ENCODE measurements at regions not wholly inside any gene's neighbourhood (a gene's known extent, or its start where the extent isn't known, plus 50 kb on each side); places are given as distances from the start of the nearest gene placed in this dataset.

- ChIA-PET CTCF (no interaction called here), POLR2A (no interaction called here)
- TF ChIP-seq, protein P1, sequence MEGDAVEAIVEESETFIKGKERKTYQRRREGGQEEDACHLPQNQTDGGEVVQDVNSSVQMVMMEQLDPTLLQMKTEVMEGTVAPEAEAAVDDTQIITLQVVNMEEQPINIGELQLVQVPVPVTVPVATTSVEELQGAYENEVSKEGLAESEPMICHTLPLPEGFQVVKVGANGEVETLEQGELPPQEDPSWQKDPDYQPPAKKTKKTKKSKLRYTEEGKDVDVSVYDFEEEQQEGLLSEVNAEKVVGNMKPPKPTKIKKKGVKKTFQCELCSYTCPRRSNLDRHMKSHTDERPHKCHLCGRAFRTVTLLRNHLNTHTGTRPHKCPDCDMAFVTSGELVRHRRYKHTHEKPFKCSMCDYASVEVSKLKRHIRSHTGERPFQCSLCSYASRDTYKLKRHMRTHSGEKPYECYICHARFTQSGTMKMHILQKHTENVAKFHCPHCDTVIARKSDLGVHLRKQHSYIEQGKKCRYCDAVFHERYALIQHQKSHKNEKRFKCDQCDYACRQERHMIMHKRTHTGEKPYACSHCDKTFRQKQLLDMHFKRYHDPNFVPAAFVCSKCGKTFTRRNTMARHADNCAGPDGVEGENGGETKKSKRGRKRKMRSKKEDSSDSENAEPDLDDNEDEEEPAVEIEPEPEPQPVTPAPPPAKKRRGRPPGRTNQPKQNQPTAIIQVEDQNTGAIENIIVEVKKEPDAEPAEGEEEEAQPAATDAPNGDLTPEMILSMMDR (IDR thresholded peaks at IDR 0.05) = no peak
- H3K9me3 Mint-ChIP-seq = peaks cover 7% of the 10 kb centered on the region
- no peaks in the 10 kb centered on the region for H3K27me3 ChIP-seq (ENCODE audit: control insufficient read depth in 1 of 2, insufficient read depth in 2 of 2, low read length in 2 of 2)
- H3K9me3 ChIP-seq (ENCODE audit: control insufficient read depth in 1 of 2, insufficient read depth in 1 of 2, low read length in 2 of 2) = peaks cover 0 to 4% of the 10 kb centered on the region in 2 experiments
- ATAC-seq (ENCODE audit: poor library complexity) (no peak), DNase-seq (no peak)
- no peaks in the 10 kb centered on the region for H3K36me3 Mint-ChIP-seq (ENCODE audit: low read depth)
- H3K4me3 Mint-ChIP-seq = no peak overlapping the region
- no peaks in the 10 kb centered on the region for H3K4me1 Mint-ChIP-seq (ENCODE audit: low read depth)
- H3K27ac ChIP-seq (ENCODE audit: low read depth in 1 of 2, low read length in 2 of 2) = no peak overlapping the region
- H3K4me3 ChIP-seq (ENCODE audit: low read length) = no peak overlapping the region
- H3K27ac Mint-ChIP-seq = no peak overlapping the region
- H3K27me3 Mint-ChIP-seq = no peaks in the 10 kb centered on the region
- no peaks in the 10 kb centered on the region for H3K4me1 ChIP-seq (ENCODE audit: insufficient read depth, low read length)
- no peaks in the 10 kb centered on the region for H3K36me3 ChIP-seq (ENCODE audit: insufficient read depth, low read length)
- intact Hi-C loops (cut with DNase I, micrococcal nuclease) = no loop called here
Measured at GRCh38 chr2:36262581-36262980, 93.0 kb upstream of the CRIM1 start.

DNA sequence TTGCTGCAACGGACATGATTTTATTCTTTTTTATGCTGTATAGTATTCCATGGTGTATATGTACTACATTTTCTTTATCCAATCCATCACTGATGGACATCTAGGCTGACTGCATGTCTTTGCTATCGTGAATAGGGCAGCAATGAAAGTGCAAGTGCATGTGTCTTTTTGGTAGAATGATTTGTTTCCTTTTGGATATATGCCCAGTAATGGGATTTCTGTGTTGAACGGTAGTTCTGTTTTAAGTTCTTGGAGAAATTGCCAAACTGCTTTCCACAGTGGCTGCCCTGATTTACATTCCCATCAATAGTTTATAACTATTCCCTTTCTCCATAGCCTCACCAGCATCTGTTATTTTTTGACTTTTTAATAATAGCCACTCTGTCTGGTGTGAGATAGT lies 99.7 kb upstream of the CRIM1 start:
- H3K4me1 Mint-ChIP-seq (ENCODE audit: low read depth) = no peaks in the 10 kb centered on the region
- ATAC-seq (ENCODE audit: poor library complexity) (no peak), DNase-seq (no peak)
- no peaks in the 10 kb centered on the region for H3K4me1 ChIP-seq (ENCODE audit: insufficient read depth, low read length)
- H3K4me3 ChIP-seq (ENCODE audit: low read length) = no peak overlapping the region
- no peaks in the 10 kb centered on the region for H3K9me3 Mint-ChIP-seq
- H3K27me3 Mint-ChIP-seq = peaks cover 4% of the 10 kb centered on the region
- H3K9me3 ChIP-seq (ENCODE audit: control insufficient read depth in 1 of 2, insufficient read depth in 1 of 2, low read length in 2 of 2) = no peaks in the 10 kb centered on the region
- ChIA-PET CTCF (no interaction called here), POLR2A (no interaction called here)
- TF ChIP-seq, protein P1 (IDR thresholded peaks at IDR 0.05) = no peak
- no peaks in the 10 kb centered on the region for H3K27me3 ChIP-seq (ENCODE audit: control insufficient read depth in 1 of 2, insufficient read depth in 2 of 2, low read length in 2 of 2)
- intact Hi-C loops (cut with DNase I, micrococcal nuclease) = no loop called here
- H3K27ac ChIP-seq (ENCODE audit: low read depth in 1 of 2, low read length in 2 of 2) = no peak overlapping the region
- H3K4me3 Mint-ChIP-seq = no peak overlapping the region
- no peaks in the 10 kb centered on the region for H3K36me3 ChIP-seq (ENCODE audit: insufficient read depth, low read length)
- H3K27ac Mint-ChIP-seq = no peak overlapping the region
- no peaks in the 10 kb centered on the region for H3K36me3 Mint-ChIP-seq (ENCODE audit: low read depth)

DNA sequence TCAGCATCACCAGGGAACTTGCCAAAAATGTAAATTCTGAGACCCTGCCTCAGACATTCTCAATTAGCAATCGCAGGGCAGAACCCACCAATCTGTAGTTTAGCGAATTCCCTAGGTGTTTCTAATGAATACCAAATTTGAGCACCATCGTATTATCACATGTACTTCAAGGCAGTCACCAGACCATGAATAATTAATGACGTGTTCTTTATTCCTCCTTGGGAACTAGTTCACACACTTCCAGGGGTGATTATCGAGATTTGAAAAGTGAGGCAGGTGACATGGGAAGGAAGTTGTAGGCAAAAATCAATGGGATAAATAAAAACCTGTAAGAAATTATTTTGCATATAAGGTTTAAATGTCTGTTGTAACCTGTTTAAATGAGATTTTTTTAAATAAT lies 102.5 kb upstream of the CRIM1 start:
- Histone ChIP-seq H3K27ac (ENCODE audit: low read depth in 1 of 2, low read length in 2 of 2) (no peak overlapping the region), H3K36me3 (ENCODE audit: insufficient read depth, low read length) (no peaks in the 10 kb centered on the region), H3K27me3 (ENCODE audit: control insufficient read depth in 1 of 2, insufficient read depth in 2 of 2, low read length in 2 of 2) (no peaks in the 10 kb centered on the region), H3K9me3 (ENCODE audit: control insufficient read depth in 1 of 2, insufficient read depth in 1 of 2, low read length in 2 of 2) (no peaks in the 10 kb centered on the region), H3K4me1 (ENCODE audit: insufficient read depth, low read length) (no peaks in the 10 kb centered on the region), H3K4me3 (ENCODE audit: low read length) (no peak overlapping the region)
- Mint-ChIP-seq H3K27ac (no peak overlapping the region), H3K27me3 (peaks cover 4% of the 10 kb centered on the region), H3K4me1 (ENCODE audit: low read depth) (peaks cover 9% of the 10 kb centered on the region), H3K4me3 (no peak overlapping the region), H3K36me3 (ENCODE audit: low read depth) (no peaks in the 10 kb centered on the region), H3K9me3 (no peaks in the 10 kb centered on the region)
- CTCF ChIA-PET = no interaction called here
- DNase-seq = no peak
- TF ChIP-seq, protein P1 (IDR thresholded peaks at IDR 0.05) = no peak
- no peak for ATAC-seq (ENCODE audit: poor library complexity)
- POLR2A ChIA-PET = no interaction called here
- intact Hi-C loops (cut with DNase I, micrococcal nuclease) = no loop called here

All from CD4-positive, alpha-beta T cell (primary cell).